Lung (tissue), 11 donors: ENCODE measurements at regions not wholly inside any gene's neighbourhood (a gene's known extent, or its start where the extent isn't known, plus 50 kb on each side); places are given as distances from the start of the nearest gene placed in this dataset.

Experiments
- ATAC-seq: fragments of 200-7000 bp; cut with Tn5 transposase; one replicate; pipeline ENCODE4 v1.9.1; 2020; ENCODE audit warnings: moderate number of reproducible peaks; ENCODE audit not compliant: insufficient read depth, low FRiP score
- DNase-seq, 3 donors: peaks; one replicate each; pipeline ENCODE4 v3.0.0-alpha.2; 2013 to 2017
- H3K27ac ChIP-seq, 2 donors: one replicate each; pipeline ENCODE4 v1.5.1; 2013; ENCODE audit warnings: mild to moderate bottlenecking in 2 of 2, moderate library complexity in 2 of 2, control low read depth in 1 of 2, inconsistent platforms in 1 of 2, low read depth in 1 of 2, low read length in 1 of 2
- H3K27me3 ChIP-seq, 3 donors: one replicate each; pipeline ENCODE4 v1.5.1; 2013; ENCODE audit warnings: low read length in 2 of 3; ENCODE audit not compliant: control insufficient read depth in 3 of 3, insufficient read depth in 3 of 3
- H3K36me3 ChIP-seq, 4 donors: one replicate each; pipeline ENCODE4 v1.5.1; 2013; ENCODE audit warnings: low read length in 4 of 4, mild to moderate bottlenecking in 1 of 4, moderate library complexity in 1 of 4; ENCODE audit not compliant: control insufficient read depth in 4 of 4, insufficient read depth in 4 of 4
- H3K4me1 ChIP-seq, 5 donors: one replicate each; pipeline ENCODE4 v1.5.1; 2013; ENCODE audit warnings: low read length in 5 of 5, mild to moderate bottlenecking in 2 of 5, moderate library complexity in 1 of 5; ENCODE audit not compliant: control insufficient read depth in 5 of 5, insufficient read depth in 5 of 5
- H3K4me3 ChIP-seq: one replicate; pipeline ENCODE4 v1.5.1; 2013; ENCODE audit warnings: mild to moderate bottlenecking, control low read depth, moderate library complexity
- H3K9ac ChIP-seq, 2 donors: one replicate each; pipeline ENCODE4 v1.5.1; 2013; ENCODE audit warnings: low read length in 2 of 2, control low read depth in 1 of 2; ENCODE audit not compliant: insufficient read depth in 1 of 2
- H3K9me3 ChIP-seq, 4 donors: one replicate each; pipeline ENCODE4 v1.5.1; 2013; ENCODE audit warnings: low read length in 3 of 4, mild to moderate bottlenecking in 1 of 4, moderate library complexity in 1 of 4; ENCODE audit not compliant: control insufficient read depth in 4 of 4, insufficient read depth in 3 of 4
- CTCF ChIP-seq: IDR thresholded peaks from 2 replicates; pipeline ENCODE4 v1.5.1; 2012; ENCODE audit warnings: mild to moderate bottlenecking; ENCODE audit errors: control extremely low read depth, extremely low read depth
- WGBS, 2 donors: extraction: QIAGEN DNeasy Blood & Tissue Kit; methylation state at CpG; one replicate each; pipeline ENCODE4 v1.1.7; 2013; 5-methylcytosine and 5-hydroxymethylcytosine counted together
- donor health status: control.
- donor health status: control.
- donor health status: Bipolar disorder and iron deficiency.
- donor health status: healthy.
- donor health status: DM: yes; HTN: yes; CAD: no.

GRCh38 chr18:57866355-57866754 is 63.2 kb upstream of the ATP8B1 start:
- Histone ChIP-seq H3K4me3 (no peak overlapping the region), H3K4me1 (peaks cover 0 to 2% (median 0%) of the 10 kb centered on the region in 5 donors), H3K9ac (no peak overlapping the region), H3K9me3 (peaks cover 0 to 2% (median 0%) of the 10 kb centered on the region in 4 donors), H3K27ac (no peak overlapping the region), H3K27me3 (no peaks in the 10 kb centered on the region), H3K36me3 (no peaks in the 10 kb centered on the region)
- ATAC-seq (no peak), DNase-seq (no peak)
- 73 to 78% methylated on average over 3 of the region's 3 CpGs for WGBS, 2 donors
- TF ChIP-seq CTCF = no peak

GRCh38 chr18:57864615-57865121 is 61.6 kb upstream of the ATP8B1 start:
- no peaks in the 10 kb centered on the region for H3K36me3 ChIP-seq
- no peak overlapping the region for H3K9ac ChIP-seq
- peaks cover 0 to 2% (median 0%) of the 10 kb centered on the region in 5 donors for H3K4me1 ChIP-seq
- ATAC-seq (no peak), DNase-seq (peak in 1 of 3 donors; percentile 26)
- no peaks in the 10 kb centered on the region for H3K9me3 ChIP-seq
- no peak overlapping the region for H3K27ac ChIP-seq
- WGBS, 2 donors = 78 to 93% methylated on average over 4 of the region's 4 CpGs
- no peaks in the 10 kb centered on the region for H3K27me3 ChIP-seq
- TF ChIP-seq CTCF = no peak
- H3K4me3 ChIP-seq = no peak overlapping the region

GRCh38 chr18:57863706-57864105 is 60.6 kb upstream of the ATP8B1 start:
- TF ChIP-seq CTCF = no peak
- no peaks in the 10 kb centered on the region for H3K9me3 ChIP-seq
- no peak overlapping the region for H3K27ac ChIP-seq
- DNase-seq (no peak), ATAC-seq (no peak)
- H3K27me3 ChIP-seq = no peaks in the 10 kb centered on the region
- WGBS, 2 donors = 76 to 77% methylated on average over 2 of the region's 2 CpGs
- no peak overlapping the region for H3K9ac ChIP-seq
- no peaks in the 10 kb centered on the region for H3K36me3 ChIP-seq
- no peak overlapping the region for H3K4me3 ChIP-seq
- H3K4me1 ChIP-seq = peaks cover 0 to 2% (median 0%) of the 10 kb centered on the region in 5 donors

GRCh38 chr18:57859314-57859713 is 56.2 kb upstream of the ATP8B1 start:
- no peak overlapping the region for H3K4me3 ChIP-seq
- H3K27ac ChIP-seq = no peak overlapping the region
- DNase-seq = no peak
- H3K27me3 ChIP-seq = no peaks in the 10 kb centered on the region
- no peak for TF ChIP-seq CTCF
- ATAC-seq = no peak
- no peaks in the 10 kb centered on the region for H3K4me1 ChIP-seq
- H3K36me3 ChIP-seq = no peaks in the 10 kb centered on the region
- H3K9me3 ChIP-seq = no peaks in the 10 kb centered on the region
- no peak overlapping the region for H3K9ac ChIP-seq
